ENCODE measurements at regions not wholly inside any gene's neighbourhood (a gene's known extent, or its start where the extent isn't known, plus 50 kb on each side); places are given as distances from the start of the nearest gene placed in this dataset.

DNA sequence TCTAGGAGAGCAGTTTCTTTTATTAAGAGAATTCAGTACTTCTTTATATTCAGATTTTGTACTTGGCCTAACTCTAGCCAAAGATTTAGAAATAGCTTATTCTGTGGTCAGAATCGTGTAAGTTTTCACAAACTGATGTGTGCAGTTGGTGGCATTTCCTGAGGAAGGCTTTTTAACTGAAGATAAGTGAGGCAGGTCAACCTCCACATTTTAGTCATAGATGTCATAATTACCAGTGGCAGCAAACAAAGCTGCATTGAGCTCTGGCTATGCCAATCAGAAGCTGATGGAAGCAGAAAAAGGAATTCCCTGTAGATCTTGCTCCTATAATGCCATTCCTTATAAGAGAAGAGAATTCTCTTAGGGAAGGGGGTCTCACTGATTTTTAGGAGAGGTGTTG is 141.3 kb upstream of the SP8 start:
- TF ChIP-seq, protein P1, sequence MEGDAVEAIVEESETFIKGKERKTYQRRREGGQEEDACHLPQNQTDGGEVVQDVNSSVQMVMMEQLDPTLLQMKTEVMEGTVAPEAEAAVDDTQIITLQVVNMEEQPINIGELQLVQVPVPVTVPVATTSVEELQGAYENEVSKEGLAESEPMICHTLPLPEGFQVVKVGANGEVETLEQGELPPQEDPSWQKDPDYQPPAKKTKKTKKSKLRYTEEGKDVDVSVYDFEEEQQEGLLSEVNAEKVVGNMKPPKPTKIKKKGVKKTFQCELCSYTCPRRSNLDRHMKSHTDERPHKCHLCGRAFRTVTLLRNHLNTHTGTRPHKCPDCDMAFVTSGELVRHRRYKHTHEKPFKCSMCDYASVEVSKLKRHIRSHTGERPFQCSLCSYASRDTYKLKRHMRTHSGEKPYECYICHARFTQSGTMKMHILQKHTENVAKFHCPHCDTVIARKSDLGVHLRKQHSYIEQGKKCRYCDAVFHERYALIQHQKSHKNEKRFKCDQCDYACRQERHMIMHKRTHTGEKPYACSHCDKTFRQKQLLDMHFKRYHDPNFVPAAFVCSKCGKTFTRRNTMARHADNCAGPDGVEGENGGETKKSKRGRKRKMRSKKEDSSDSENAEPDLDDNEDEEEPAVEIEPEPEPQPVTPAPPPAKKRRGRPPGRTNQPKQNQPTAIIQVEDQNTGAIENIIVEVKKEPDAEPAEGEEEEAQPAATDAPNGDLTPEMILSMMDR (conservative IDR thresholded peaks at IDR 0.05; ENCODE audit: low read length): no peak
- TF ChIP-seq EZH2phosphoT487 (IDR thresholded peaks at IDR 0.05; ENCODE audit: borderline replicate concordance): no peak
